ENCODE measurements at regions not wholly inside any gene's neighbourhood (a gene's known extent, or its start where the extent isn't known, plus 50 kb on each side); places are given as distances from the start of the nearest gene placed in this dataset.
"Not testable (repeated sequence)": the region's sequence is repeated elsewhere in the genome, so short reads cannot be mapped to it uniquely, and the experiment has no call there.

GRCh38 chr4:134622199-134622598, 420.6 kb upstream of the PABPC4L start:
- DNase-seq (ENCODE audit: low spot score), result no peak

- not testable (repeated sequence) for DNase-seq (ENCODE audit: low spot score)
Measured at GRCh38 chr4:134621715-134622114, 420.1 kb upstream of the PABPC4L start.

- no peak for DNase-seq (ENCODE audit: low spot score)
Measured at GRCh38 chr4:134610956-134611355, 409.4 kb upstream of the PABPC4L start.

- DNase-seq (ENCODE audit: low spot score), result no peak
Measured at GRCh38 chr4:134610172-134610571, 408.6 kb upstream of the PABPC4L start.

- no peak for DNase-seq (ENCODE audit: low spot score)
Measured at GRCh38 chr4:134601706-134602105, 400.1 kb upstream of the PABPC4L start.

- DNase-seq (ENCODE audit: low spot score), result no peak
Measured at GRCh38 chr4:134591326-134591725, 389.7 kb upstream of the PABPC4L start.

GRCh38 chr4:134585972-134586371, 384.4 kb upstream of the PABPC4L start:
- DNase-seq (ENCODE audit: low spot score), result no peak

GRCh38 chr4:134567461-134567860, 365.9 kb upstream of the PABPC4L start:
- DNase-seq (ENCODE audit: low spot score), result no peak

- DNase-seq (ENCODE audit: low spot score), result no peak
Measured at GRCh38 chr4:134560728-134561127, 359.1 kb upstream of the PABPC4L start.

GRCh38 chr4:134552063-134552462, 350.5 kb upstream of the PABPC4L start:
- no peak for DNase-seq (ENCODE audit: low spot score)

- DNase-seq (ENCODE audit: low spot score), result no peak
Measured at GRCh38 chr4:134551348-134551747, 349.8 kb upstream of the PABPC4L start.

GRCh38 chr4:134548052-134548628, 346.6 kb upstream of the PABPC4L start:
- DNase-seq (ENCODE audit: low spot score), result no peak

GRCh38 chr4:134546279-134546678, 344.7 kb upstream of the PABPC4L start:
- DNase-seq (ENCODE audit: low spot score), result no peak

- DNase-seq (ENCODE audit: low spot score), result peak; percentile 50
Measured at GRCh38 chr4:134544303-134544770, 342.7 kb upstream of the PABPC4L start.

- DNase-seq (ENCODE audit: low spot score), result no peak
Measured at GRCh38 chr4:134540588-134540987, 339.0 kb upstream of the PABPC4L start.

GRCh38 chr4:134539729-134540231, 338.2 kb upstream of the PABPC4L start:
- DNase-seq (ENCODE audit: low spot score), result no peak

GRCh38 chr4:134537701-134538100, 336.1 kb upstream of the PABPC4L start:
- no peak for DNase-seq (ENCODE audit: low spot score)

GRCh38 chr4:134533068-134533467, 331.5 kb upstream of the PABPC4L start:
- DNase-seq (ENCODE audit: low spot score), result no peak

- DNase-seq (ENCODE audit: low spot score), result no peak
Measured at GRCh38 chr4:134531013-134531412, 329.4 kb upstream of the PABPC4L start.

- DNase-seq (ENCODE audit: low spot score), result no peak
Measured at GRCh38 chr4:134529629-134530028, 328.0 kb upstream of the PABPC4L start.

- no peak for DNase-seq (ENCODE audit: low spot score)
Measured at GRCh38 chr4:134518574-134519217, 317.1 kb upstream of the PABPC4L start.

- DNase-seq (ENCODE audit: low spot score), result no peak
Measured at GRCh38 chr4:134510544-134510943, 309.0 kb upstream of the PABPC4L start.

- DNase-seq (ENCODE audit: low spot score), result no peak
Measured at GRCh38 chr4:134505511-134505910, 303.9 kb upstream of the PABPC4L start.
